GM21529 (cell line): ENCODE measurements at regions not wholly inside any gene's neighbourhood (a gene's known extent, or its start where the extent isn't known, plus 50 kb on each side); places are given as distances from the start of the nearest gene placed in this dataset.

Experiments used
- ATAC-seq: cut with Tn5 transposase; IDR thresholded peaks from one replicate; pipeline ENCODE4 v1.9.1; 2021; ENCODE audit not compliant: unreplicated experiment

GRCh38 chr2:33859176-33859575 lies 260.1 kb upstream of the FAM98A start:
- no peak for ATAC-seq

DNA sequence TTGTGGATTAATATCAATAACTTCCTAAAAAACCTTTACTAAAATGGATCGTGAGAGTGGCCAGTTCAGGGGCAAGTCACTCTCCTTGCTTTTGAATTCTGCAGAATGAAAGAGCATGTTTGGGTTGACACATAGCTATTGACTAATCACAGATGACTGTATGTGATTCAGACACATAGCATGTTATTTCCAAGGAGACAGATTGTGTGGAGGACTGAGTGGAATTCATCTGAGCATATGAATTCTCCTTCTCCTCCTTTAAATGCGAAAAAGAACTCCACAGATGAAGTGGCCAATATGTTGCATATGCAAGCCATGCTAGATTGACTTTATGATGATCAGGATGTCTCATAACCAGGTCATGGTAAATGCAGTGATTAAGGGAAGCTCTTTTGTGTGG lies 249.4 kb upstream of the FAM98A start:
- no peak for ATAC-seq

DNA sequence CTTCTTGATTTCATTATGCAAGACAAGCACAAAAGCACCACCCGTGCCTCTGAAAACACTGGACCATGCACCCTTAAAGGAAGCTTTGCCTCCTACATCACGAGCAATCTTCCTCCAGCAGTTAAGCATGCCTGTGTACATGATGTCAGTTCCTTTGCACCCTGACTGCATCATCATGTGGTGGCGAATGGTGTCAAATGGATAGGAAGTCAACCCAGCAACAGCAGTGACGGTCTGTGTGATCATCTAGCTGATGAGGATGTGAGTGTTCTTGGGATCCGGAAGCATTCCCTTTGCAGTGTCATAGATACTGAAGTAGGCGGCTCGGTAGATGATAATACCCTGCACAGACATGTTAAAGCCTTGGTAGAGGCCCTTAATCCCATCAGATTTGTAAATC lies 240.7 kb upstream of the FAM98A start:
- no peak for ATAC-seq

- ATAC-seq: no peak
Observed at GRCh38 chr2:33836628-33837027, 237.5 kb upstream of the FAM98A start.

DNA sequence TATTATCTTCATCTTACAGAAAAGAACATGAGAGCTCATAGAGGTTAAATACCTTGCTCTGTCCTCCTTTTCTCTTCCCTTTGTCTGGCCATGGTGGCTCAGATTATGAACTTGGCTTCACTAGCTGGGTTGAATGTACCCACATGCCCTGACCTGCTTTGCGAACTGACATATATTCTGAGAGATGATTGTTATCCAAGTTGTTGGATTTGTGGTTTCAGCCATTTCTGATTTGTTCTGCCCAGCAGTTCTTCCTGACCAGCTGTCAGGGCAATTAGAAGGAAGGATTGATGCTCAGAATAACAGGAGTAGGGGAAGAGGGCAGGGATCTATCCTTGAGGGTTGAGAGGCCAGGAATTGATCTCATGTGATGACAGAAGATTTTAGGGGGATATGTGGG lies 236.8 kb upstream of the FAM98A start:
- ATAC-seq: no peak

- ATAC-seq: no peak
Observed at GRCh38 chr2:33822964-33823363, 223.9 kb upstream of the FAM98A start.

DNA sequence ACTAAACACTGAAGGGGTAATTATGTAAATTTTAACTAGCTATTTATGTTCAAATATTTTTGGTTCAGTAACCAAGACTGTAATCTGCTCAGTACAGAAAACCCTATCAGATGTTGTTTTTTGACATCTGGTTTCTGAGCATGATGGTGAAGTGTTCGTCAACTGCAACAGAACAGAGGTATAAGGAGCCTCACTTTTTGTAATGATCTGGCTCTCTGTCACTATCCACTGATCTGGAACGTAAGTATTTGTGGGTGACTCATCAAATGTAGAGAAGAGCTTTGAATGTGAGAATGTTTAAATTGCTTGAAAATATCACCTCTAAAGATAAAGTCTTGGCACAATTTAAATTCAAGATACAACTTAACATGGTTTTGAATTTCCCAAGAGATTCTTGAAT lies 213.6 kb upstream of the FAM98A start:
- no peak for ATAC-seq

DNA sequence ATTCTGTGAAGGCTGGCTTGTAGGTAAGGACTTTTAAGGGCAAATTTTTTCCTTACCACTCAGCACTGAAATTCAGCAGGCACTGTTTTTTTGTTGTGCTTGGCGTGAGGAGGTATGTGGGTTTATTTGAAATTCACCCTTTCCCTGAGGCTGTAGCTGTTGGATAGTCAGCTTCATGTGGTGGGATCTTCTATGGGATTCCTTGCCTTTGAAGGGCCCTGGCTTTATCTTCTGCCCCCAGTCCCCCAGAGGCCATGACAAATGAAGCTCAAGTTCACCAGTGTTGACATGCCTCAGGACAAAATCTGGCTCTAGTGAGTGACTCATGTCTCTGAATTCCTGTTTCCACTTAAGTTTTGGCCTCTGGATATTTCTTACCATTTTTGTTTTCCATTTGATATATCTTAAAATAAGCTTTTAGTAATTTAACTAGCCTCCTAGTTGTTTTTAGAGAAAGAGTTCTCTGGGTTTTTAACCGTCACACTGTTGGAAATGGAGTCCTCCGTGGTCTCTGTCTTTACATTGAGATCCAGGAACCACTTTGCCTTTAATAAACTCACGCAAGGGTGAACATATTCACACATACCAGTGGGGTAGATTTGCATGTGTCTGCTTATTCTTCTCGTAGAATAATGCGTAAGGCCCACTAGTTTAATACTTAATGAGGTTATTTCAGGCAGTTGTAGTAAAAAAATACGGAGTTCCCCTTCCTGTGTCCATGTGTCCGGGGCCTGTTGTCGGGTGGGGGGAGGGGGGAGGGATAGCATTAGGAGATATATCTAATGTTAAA lies 211.1 kb upstream of the FAM98A start:
- ATAC-seq: no peak

DNA sequence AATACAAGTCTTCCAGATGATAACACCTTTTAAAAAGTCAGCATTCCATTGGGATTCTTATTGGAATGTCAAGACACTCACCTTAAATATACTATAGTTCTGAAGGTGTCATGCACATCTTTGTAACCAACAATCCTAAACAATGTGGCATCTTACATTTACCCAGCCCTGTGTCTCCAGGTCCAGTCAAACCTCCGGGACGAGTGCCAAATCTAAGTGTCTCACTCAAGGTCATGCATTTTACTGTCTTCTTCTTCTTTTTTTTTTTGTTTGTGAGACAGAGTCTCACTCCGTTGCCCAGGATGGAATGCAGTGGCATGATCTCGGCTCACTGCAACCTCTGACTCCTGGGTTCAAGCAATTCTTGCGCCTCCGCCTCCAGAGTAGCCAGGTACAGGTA lies 206.9 kb upstream of the FAM98A start:
- ATAC-seq: no peak

DNA sequence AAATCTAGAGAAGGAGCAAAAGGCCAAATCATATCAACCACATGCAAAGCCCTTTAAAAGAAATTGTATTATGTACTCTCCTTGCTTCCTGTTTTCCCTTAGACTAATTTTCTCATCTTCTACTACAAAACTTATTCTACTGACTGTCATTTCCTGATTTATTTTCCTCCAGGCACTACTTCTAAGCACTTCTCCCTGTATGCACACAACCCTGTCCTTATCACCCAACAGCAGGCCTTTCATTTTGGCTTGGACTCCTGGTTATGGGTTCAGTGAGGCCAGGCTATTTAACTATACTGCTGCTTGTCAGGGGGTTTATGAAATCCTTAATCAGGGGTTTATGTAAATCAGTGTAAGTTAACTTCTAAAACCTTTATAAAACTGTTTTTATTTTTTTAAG lies 205.1 kb upstream of the FAM98A start:
- no peak for ATAC-seq

- ATAC-seq: no peak
Observed at GRCh38 chr2:33796511-33796910, 197.4 kb upstream of the FAM98A start.

- ATAC-seq: no peak
Observed at GRCh38 chr2:33791625-33792024, 192.5 kb upstream of the FAM98A start.

- ATAC-seq: no peak
Observed at GRCh38 chr2:33788044-33788443, 188.9 kb upstream of the FAM98A start.

DNA sequence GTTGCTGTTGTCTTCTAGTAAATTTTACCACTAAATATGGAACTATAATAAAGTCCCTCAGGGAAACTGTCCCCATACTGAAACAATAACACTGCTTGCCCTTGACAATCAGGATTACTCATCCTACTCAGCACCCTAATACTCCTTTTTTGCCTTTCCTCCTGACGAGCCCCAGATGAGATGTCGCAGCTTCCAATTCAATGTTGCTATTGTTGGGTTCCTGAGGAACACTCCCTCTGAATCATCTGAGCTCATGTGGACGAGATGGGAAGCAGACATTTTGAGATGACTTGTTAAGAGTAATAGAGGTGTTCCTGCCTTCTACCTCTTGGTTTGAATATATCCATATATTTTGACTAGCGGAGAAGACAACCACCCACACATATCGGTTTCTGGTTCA lies 187.8 kb upstream of the FAM98A start:
- no peak for ATAC-seq

DNA sequence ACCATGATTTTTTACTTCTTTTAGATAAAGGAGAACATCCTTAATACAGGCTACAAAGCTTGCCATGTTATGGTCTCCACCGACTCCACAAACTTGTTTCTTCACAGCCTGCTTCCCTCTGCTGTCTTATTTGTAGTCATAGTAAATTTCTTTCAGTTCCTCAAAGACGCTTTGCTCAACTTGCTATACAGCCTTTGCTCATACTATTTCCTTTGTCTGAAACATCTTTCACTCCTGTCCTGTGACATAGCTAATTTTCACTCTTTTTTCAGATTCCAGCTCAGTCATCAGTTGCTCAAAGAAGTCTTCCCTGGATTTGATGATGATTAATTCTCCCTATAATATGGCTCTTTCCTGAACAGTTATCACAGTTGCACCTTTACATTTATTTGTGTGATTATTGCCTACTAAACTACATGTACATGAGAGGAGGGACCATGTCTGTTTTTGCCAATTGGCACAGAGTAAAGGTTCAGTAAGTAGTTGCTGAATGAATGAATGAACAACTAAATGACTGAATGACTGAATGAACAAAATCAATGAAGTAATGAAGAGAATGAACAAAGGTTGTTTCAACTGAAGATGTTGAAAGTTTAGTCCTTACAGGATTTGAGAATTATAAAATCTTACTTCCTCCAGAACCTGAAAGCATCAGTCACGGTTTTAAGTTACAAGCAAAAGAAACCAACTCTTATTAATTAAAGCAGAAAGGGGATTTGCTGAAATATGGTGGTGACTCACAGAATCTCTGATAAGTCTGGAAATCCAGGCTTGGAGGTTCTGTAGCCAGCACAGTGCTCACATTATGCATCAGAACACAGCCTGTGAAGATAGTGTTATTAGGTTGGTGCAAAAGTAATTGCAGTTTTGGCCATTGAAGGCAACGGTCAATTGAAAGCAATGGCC lies 186.4 kb upstream of the FAM98A start:
- ATAC-seq: peak; percentile 96

DNA sequence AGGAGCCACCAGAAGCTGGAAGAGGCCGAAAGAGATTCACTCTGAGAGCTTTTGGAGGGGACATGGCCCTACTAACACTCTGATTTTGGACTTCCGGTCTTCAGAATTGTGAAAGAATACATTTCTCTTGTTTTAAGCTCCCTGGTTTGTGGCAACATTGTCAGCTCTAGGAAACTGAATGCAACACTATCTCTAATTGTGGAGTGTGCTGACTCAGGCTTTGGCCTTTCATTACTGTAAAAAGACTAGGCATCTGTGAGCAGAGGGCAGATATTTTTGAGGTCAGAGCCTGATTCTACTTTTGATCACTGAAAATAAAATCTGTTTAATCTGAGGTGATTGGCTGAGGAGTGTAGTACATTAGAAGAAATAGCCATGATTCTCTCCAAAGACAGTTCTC lies 185.4 kb upstream of the FAM98A start:
- ATAC-seq: peak; percentile 7

- no peak for ATAC-seq
Observed at GRCh38 chr2:33782395-33783230, 183.5 kb upstream of the FAM98A start.

DNA sequence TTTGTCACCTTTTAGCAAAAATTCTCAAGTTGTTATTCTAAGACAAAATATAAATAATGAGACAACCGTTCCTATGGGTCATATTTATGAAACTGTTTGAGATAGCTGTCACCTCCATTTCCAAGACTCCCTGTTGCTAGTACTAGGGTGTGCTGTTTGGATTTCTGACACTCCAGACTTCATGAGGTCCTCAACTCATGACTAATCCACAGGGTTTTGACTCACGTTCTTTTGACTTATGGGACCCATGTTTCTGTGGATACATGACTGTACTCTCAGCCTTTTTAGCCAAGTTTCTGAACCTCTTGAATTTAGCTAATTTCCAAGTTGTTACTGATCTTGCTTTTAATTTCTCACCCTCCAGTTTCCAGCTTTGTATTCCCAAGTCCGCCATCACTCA lies 178.7 kb upstream of the FAM98A start:
- ATAC-seq: no peak

- ATAC-seq: no peak
Observed at GRCh38 chr2:33775306-33775705, 176.2 kb upstream of the FAM98A start.

DNA sequence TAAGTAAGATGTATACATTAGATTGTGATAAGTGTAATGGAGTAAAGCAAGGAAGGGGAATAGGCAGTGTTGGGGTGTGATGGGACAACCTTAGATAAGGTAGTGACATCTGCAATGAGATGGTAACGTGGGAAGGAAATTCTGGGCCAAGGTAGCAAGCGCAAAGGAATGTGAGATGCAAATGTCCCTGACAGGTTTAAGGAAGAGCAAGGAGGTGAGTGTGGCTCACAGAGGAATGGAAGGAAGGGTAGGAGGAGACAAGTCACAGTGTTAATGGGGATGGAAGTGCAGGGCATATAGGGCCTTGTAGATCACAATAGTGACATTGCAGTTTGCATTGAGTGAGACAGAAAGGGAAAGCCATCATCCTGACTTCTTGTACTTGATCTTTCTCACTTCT lies 170.9 kb upstream of the FAM98A start:
- no peak for ATAC-seq

DNA sequence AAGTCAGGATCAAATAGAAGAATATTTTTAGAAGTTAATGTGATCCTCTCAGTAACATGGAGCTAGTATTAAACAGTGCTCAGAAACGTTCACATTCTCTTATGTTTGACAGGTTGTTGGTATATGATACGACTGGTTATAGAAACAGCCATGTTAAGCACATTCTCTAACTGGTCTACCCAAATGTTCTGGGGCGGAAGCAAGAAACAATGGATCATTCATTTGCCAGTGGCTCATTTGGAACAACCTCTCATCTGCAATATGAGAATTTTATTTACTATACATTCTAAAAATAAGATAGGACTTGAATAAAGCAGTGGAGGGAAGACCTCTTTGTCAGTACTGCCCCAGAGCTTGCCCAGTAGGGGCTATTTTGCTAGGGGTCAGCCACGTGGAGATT lies 167.1 kb upstream of the FAM98A start:
- no peak for ATAC-seq
